GM21360 (cell line): ENCODE measurements at regions not wholly inside any gene's neighbourhood (a gene's known extent, or its start where the extent isn't known, plus 50 kb on each side); places are given as distances from the start of the nearest gene placed in this dataset.

Experiments used
- ATAC-seq: cut with Tn5 transposase; IDR thresholded peaks from one replicate; pipeline ENCODE4 v1.9.1; 2021; ENCODE audit warnings: mild to moderate bottlenecking, moderate library complexity; ENCODE audit not compliant: unreplicated experiment

GRCh38 chr6:28585335-28585734 is 59.7 kb downstream of the GPX5 start:
- ATAC-seq = no peak

- no peak for ATAC-seq
Observed at GRCh38 chr6:28586324-28586723, 60.6 kb downstream of the GPX5 start.

GRCh38 chr6:28586962-28587745 is 61.5 kb downstream of the GPX5 start:
- peak; percentile 64 for ATAC-seq

- ATAC-seq = no peak
Observed at GRCh38 chr6:28587746-28588075, 62.0 kb downstream of the GPX5 start.

GRCh38 chr6:28588666-28589065 is 63.0 kb downstream of the GPX5 start:
- ATAC-seq = no peak

GRCh38 chr6:28589234-28589956 is 63.7 kb downstream of the GPX5 start:
- no peak for ATAC-seq

GRCh38 chr6:28589957-28590349 is 64.3 kb downstream of the GPX5 start:
- no peak for ATAC-seq

- ATAC-seq = no peak
Observed at GRCh38 chr6:28597217-28597835, 71.6 kb downstream of the GPX5 start.

- ATAC-seq = no peak
Observed at GRCh38 chr6:28597924-28598722, 72.4 kb downstream of the GPX5 start.

GRCh38 chr6:28598757-28599686 is 73.3 kb downstream of the GPX5 start:
- ATAC-seq = no peak

GRCh38 chr6:28600245-28600644 is 74.6 kb downstream of the GPX5 start:
- no peak for ATAC-seq

- no peak for ATAC-seq
Observed at GRCh38 chr6:28603891-28604290, 78.2 kb downstream of the GPX5 start.

- no peak for ATAC-seq
Observed at GRCh38 chr6:28606424-28607391, 81.0 kb downstream of the GPX5 start.

GRCh38 chr6:28607990-28608389 is 82.3 kb downstream of the GPX5 start:
- no peak for ATAC-seq

GRCh38 chr6:28609672-28610071 is 84.0 kb downstream of the GPX5 start:
- ATAC-seq = no peak

- no peak for ATAC-seq
Observed at GRCh38 chr6:28615616-28615954, 89.9 kb downstream of the GPX5 start.

- ATAC-seq = no peak
Observed at GRCh38 chr6:28615955-28616747, 90.5 kb downstream of the GPX5 start.

GRCh38 chr6:28618898-28619555 is 93.3 kb downstream of the GPX5 start:
- no peak for ATAC-seq
